GM12878 (cell line): ENCODE measurements at regions not wholly inside any gene's neighbourhood (a gene's known extent, or its start where the extent isn't known, plus 50 kb on each side); places are given as distances from the start of the nearest gene placed in this dataset.

Experiments
- ATAC-seq: fragments of 200-7000 bp; cut with Tn5 transposase; 3 replicates; pipeline ENCODE4 v1.9.1; 2020; ENCODE audit warnings: mild to moderate bottlenecking, moderate library complexity
- BruUV-seq: library from RNA; stranded (reverse); fragments of 400-500 nt; replicated peaks from 2 replicates; lab custom pipeline; 2021; lab: Mats Ljungman, UMichigan
- CTCF ChIA-PET: fragments of 300-600 bp; sonication (Branson Sonifier 250); formaldehyde crosslinking; extraction: SDS; loops from one replicate; lab custom pipeline; 2021; ENCODE audit warnings: inconsistent platforms; lab: Yijun Ruan, JAX
- POLR2A ChIA-PET: fragments of 350-600 bp; formaldehyde crosslinking; extraction: SDS; loops from one replicate; lab custom pipeline; 2021; ENCODE audit warnings: inconsistent platforms; lab: Charles Lee
- RAD21 ChIA-PET: fragments of 300-600 bp; sonication (Branson Sonifier 250); formaldehyde crosslinking; loops from one replicate; lab custom pipeline; 2023; ENCODE audit warnings: antibody characterized with exemption; ENCODE audit not compliant: unreplicated experiment; lab: Charles Lee
- SMC1A ChIA-PET: fragments of 300-600 bp; sonication (Branson Sonifier 250); formaldehyde crosslinking; loops from one replicate; lab custom pipeline; 2023; ENCODE audit not compliant: unreplicated experiment, uncharacterized antibody; lab: Charles Lee
- DNase-seq: peaks from one replicate; pipeline ENCODE4 v3.0.0-alpha.2; 2011; ENCODE audit warnings: low read depth, low spot score
- FAIRE-seq: peaks from 3 replicates; lab custom pipeline; 2011; peaks lifted over from hg19 to GRCh38; lab: Jason Lieb, UNC
- H2AFZ ChIP-seq: 2 replicates; pipeline ENCODE4 v1.6.0; 2011; ENCODE audit warnings: low read depth, low read length, control low read depth; ENCODE audit not compliant: control insufficient read depth
- H3K27ac ChIP-seq: 2 replicates; pipeline ENCODE4 v1.5.1; 2011; ENCODE audit warnings: control low read depth; ENCODE audit not compliant: control insufficient read depth, insufficient read depth
- H3K27me3 ChIP-seq, 2 experiments: replicated peaks in 1 of 2; 2 replicates each; pipeline versions ENCODE4 v1.6.0 to v1.6.1; 2011; ENCODE audit warnings: low read length in 1 of 2; ENCODE audit not compliant: control insufficient read depth in 2 of 2, insufficient read depth in 2 of 2
- H3K36me3 ChIP-seq, 2 experiments: 2 replicates each; pipeline ENCODE4 v1.5.1; 2011; ENCODE audit warnings: low read length in 1 of 2; ENCODE audit not compliant: control insufficient read depth in 2 of 2, insufficient read depth in 2 of 2
- H3K4me1 ChIP-seq: 2 replicates; pipeline ENCODE4 v1.6.1; 2011; ENCODE audit warnings: mild to moderate bottlenecking, low read length, moderate library complexity, mixed read lengths; ENCODE audit not compliant: control insufficient read depth, insufficient read depth
- H3K4me2 ChIP-seq: 2 replicates; pipeline ENCODE4 v1.6.0; 2011; ENCODE audit warnings: control low read depth; ENCODE audit not compliant: control insufficient read depth, insufficient read depth
- H3K4me3 ChIP-seq: fragments of 200-600 bp; sonication (generic); 2 replicates; pipeline ENCODE4 v1.5.1; 2016
- H3K79me2 ChIP-seq: 2 replicates; pipeline ENCODE4 v1.6.0; 2011; ENCODE audit warnings: low read length; ENCODE audit not compliant: control insufficient read depth, insufficient read depth
- H3K9ac ChIP-seq: 2 replicates; pipeline ENCODE4 v1.8.0; 2011; ENCODE audit warnings: low read length, control low read depth, mixed read lengths; ENCODE audit not compliant: control insufficient read depth, insufficient read depth
- H3K9me3 ChIP-seq: replicated peaks from 3 replicates; pipeline ENCODE4 v1.5.1; 2011; ENCODE audit warnings: mild to moderate bottlenecking, low read length; ENCODE audit not compliant: control insufficient read depth, insufficient read depth
- H4K20me1 ChIP-seq: 2 replicates; pipeline ENCODE4 v1.6.0; 2011; ENCODE audit not compliant: control insufficient read depth, insufficient read depth
- CBX3 ChIP-seq: fragments of 200-600 bp; sonication (generic); IDR thresholded peaks from 2 replicates; pipeline ENCODE4 v1.6.1; 2016; ENCODE audit warnings: low read depth, borderline replicate concordance
- EZH2 ChIP-seq: IDR thresholded peaks from 2 replicates; pipeline ENCODE4 v1.6.1; 2012; ENCODE audit warnings: low read depth, mild to moderate bottlenecking, control low read depth, inconsistent platforms, low read length, borderline replicate concordance; ENCODE audit not compliant: control insufficient read depth
- HDAC6 ChIP-seq: fragments of 200-600 bp; sonication (generic); IDR thresholded peaks from one replicate; pipeline ENCODE4 v1.8.0; 2017; ENCODE audit warnings: antibody characterized with exemption; ENCODE audit not compliant: unreplicated experiment
- MEF2B ChIP-seq: fragments of 450-650 bp; IDR thresholded peaks from 2 replicates; pipeline ENCODE4 v1.6.1; 2018; ENCODE audit warnings: mild to moderate bottlenecking, moderate library complexity; ENCODE audit not compliant: partially characterized antibody, poor library complexity, severe bottlenecking
- NFYB ChIP-seq: IDR thresholded peaks from 2 replicates; pipeline ENCODE4 v1.6.1; 2011; ENCODE audit warnings: low read depth, mild to moderate bottlenecking, low read length, improper control_type of control experiment, moderate library complexity; ENCODE audit not compliant: insufficient read depth
- RCOR1 ChIP-seq: conservative IDR thresholded peaks from 2 replicates; pipeline ENCODE4 v1.6.1; 2012; ENCODE audit warnings: low read depth, low read length, improper control_type of control experiment
- ZBED1 ChIP-seq: IDR thresholded peaks from 2 replicates; pipeline ENCODE4 v1.6.1; 2016; ENCODE audit warnings: borderline replicate concordance
- ZBTB11 ChIP-seq: fragments of 450-650 bp; formaldehyde crosslinking; IDR thresholded peaks from 2 replicates; pipeline ENCODE4 v1.5.0; 2022; ENCODE audit warnings: mild to moderate bottlenecking, missing genetic modification characterization
- ZBTB4 ChIP-seq: fragments of 450-650 bp; formaldehyde crosslinking; IDR thresholded peaks from 2 replicates; pipeline ENCODE4 v1.4.0; 2022; ENCODE audit warnings: mild to moderate bottlenecking, moderate library complexity
- ZNF384 ChIP-seq: IDR thresholded peaks from 2 replicates; pipeline ENCODE4 v1.6.1; 2012; ENCODE audit warnings: low read depth, mild to moderate bottlenecking, low read length, improper control_type of control experiment, borderline replicate concordance
- WGBS: methylation state at CpG from one replicate; pipeline ENCODE4 v1.1.6; 2016; ENCODE audit warnings: low lambda C conversion rate; ENCODE audit not compliant: insufficient replicate concordance, insufficient coverage; ENCODE audit errors: missing lambda C conversion rate; 5-methylcytosine and 5-hydroxymethylcytosine counted together
- in situ Hi-C: fragments of 300-500 bp; cut with MboI; formaldehyde crosslinking; loops from 9 replicates; pipeline ENCODE4 v1.14.3; 2018; ENCODE audit warnings: mixed read lengths
- intact Hi-C: fragments of 100-400 bp; cut with micrococcal nuclease; formaldehyde crosslinking; loops from one replicate; pipeline ENCODE4 v1.14.2; 2022; ENCODE audit not compliant: unreplicated experiment
- TF ChIP-seq, protein P1 (sequence below): fragments of 450-650 bp; IDR thresholded peaks from 2 replicates; pipeline ENCODE4 v1.6.1; 2017; ENCODE audit warnings: mild to moderate bottlenecking, moderate library complexity
- TF ChIP-seq, protein P2 (sequence below): IDR thresholded peaks from 2 replicates; pipeline ENCODE4 v1.6.1; 2011; ENCODE audit warnings: borderline replicate concordance, low read depth, mild to moderate bottlenecking, moderate library complexity, mixed read lengths, low read length; ENCODE audit not compliant: insufficient read depth; ENCODE audit errors: extremely low read length

DNA sequence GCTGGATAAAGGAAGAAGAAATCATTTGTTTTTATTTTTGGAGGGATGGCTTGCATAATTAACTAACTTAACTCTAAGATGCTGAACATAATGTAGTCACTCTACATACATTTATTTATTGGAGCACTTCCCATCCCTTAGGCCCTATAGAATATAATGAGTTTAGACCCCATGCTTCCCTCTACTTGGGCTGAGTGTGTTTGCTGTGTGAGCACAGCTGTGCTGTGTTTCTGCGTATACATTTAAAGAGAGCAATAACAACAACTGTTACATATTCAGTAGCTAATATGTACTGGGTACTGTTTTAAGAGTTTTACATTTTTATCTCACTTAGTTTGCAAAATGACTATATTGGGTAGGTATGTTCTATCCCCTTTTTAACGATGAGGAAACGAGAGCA lies 736.6 kb upstream of the NRSN1 start:
- H3K9me3 ChIP-seq = no peaks in the 10 kb centered on the region
- no peaks in the 10 kb centered on the region for H4K20me1 ChIP-seq
- ChIA-PET CTCF (no interaction called here), SMC1A (no interaction called here), RAD21 (no interaction called here), POLR2A (no interaction called here)
- no peak overlapping the region for H3K27ac ChIP-seq
- no peaks in the 10 kb centered on the region for H3K79me2 ChIP-seq
- H3K36me3 ChIP-seq = no peaks in the 10 kb centered on the region
- H3K9ac ChIP-seq = no peak overlapping the region
- no peaks in the 10 kb centered on the region for H3K4me1 ChIP-seq
- FAIRE-seq (no peak), ATAC-seq (no peak), DNase-seq (no peak)
- no peak overlapping the region for H2AFZ ChIP-seq
- no TSS peak for BruUV-seq
- WGBS = 35% methylated on average over 3 of the region's 3 CpGs
- intact Hi-C loops (no loop called here), in situ Hi-C loops (no loop called here)
- H3K4me2 ChIP-seq = no peak overlapping the region
- H3K27me3 ChIP-seq = no peaks in the 10 kb centered on the region
- no peak overlapping the region for H3K4me3 ChIP-seq
- TF ChIP-seq, protein P1, sequence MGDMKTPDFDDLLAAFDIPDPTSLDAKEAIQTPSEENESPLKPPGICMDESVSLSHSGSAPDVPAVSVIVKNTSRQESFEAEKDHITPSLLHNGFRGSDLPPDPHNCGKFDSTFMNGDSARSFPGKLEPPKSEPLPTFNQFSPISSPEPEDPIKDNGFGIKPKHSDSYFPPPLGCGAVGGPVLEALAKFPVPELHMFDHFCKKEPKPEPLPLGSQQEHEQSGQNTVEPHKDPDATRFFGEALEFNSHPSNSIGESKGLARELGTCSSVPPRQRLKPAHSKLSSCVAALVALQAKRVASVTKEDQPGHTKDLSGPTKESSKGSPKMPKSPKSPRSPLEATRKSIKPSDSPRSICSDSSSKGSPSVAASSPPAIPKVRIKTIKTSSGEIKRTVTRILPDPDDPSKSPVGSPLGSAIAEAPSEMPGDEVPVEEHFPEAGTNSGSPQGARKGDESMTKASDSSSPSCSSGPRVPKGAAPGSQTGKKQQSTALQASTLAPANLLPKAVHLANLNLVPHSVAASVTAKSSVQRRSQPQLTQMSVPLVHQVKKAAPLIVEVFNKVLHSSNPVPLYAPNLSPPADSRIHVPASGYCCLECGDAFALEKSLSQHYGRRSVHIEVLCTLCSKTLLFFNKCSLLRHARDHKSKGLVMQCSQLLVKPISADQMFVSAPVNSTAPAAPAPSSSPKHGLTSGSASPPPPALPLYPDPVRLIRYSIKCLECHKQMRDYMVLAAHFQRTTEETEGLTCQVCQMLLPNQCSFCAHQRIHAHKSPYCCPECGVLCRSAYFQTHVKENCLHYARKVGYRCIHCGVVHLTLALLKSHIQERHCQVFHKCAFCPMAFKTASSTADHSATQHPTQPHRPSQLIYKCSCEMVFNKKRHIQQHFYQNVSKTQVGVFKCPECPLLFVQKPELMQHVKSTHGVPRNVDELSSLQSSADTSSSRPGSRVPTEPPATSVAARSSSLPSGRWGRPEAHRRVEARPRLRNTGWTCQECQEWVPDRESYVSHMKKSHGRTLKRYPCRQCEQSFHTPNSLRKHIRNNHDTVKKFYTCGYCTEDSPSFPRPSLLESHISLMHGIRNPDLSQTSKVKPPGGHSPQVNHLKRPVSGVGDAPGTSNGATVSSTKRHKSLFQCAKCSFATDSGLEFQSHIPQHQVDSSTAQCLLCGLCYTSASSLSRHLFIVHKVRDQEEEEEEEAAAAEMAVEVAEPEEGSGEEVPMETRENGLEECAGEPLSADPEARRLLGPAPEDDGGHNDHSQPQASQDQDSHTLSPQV = no peak
- TF ChIP-seq ZBTB4 = no peak
- no peak for TF ChIP-seq EZH2
- no peak for TF ChIP-seq ZBED1
- TF ChIP-seq, protein P2, sequence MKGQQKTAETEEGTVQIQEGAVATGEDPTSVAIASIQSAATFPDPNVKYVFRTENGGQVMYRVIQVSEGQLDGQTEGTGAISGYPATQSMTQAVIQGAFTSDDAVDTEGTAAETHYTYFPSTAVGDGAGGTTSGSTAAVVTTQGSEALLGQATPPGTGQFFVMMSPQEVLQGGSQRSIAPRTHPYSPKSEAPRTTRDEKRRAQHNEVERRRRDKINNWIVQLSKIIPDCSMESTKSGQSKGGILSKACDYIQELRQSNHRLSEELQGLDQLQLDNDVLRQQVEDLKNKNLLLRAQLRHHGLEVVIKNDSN = no peak
- TF ChIP-seq ZNF384 = no peak
- TF ChIP-seq MEF2B = no peak
- no peak for TF ChIP-seq CBX3
- TF ChIP-seq ZBTB11 (CRISPR knock-in tag) = no peak
- no peak for TF ChIP-seq NFYB
- TF ChIP-seq HDAC6 = no peak
- no peak for TF ChIP-seq RCOR1
